PFSK-1 (cell line): ENCODE measurements at regions not wholly inside any gene's neighbourhood (a gene's known extent, or its start where the extent isn't known, plus 50 kb on each side); places are given as distances from the start of the nearest gene placed in this dataset.

Source experiments
- POLR2AphosphoS5 ChIP-seq: IDR thresholded peaks from 2 replicates; pipeline ENCODE4 v1.6.1; 2012; ENCODE audit warnings: low read depth, mild to moderate bottlenecking, control low read depth, low read length, moderate library complexity
- SIN3A ChIP-seq: IDR thresholded peaks from 2 replicates; pipeline ENCODE4 v1.6.1; 2012; ENCODE audit warnings: mild to moderate bottlenecking, low read length, moderate library complexity, borderline replicate concordance; ENCODE audit not compliant: insufficient read depth
- TAF1 ChIP-seq: IDR thresholded peaks from 2 replicates; pipeline ENCODE4 v1.6.1; 2012; ENCODE audit warnings: low read length, control low read depth, borderline replicate concordance; ENCODE audit not compliant: insufficient read depth
- TF ChIP-seq, protein P1 (sequence below), 2 experiments: IDR thresholded peaks; 2 replicates each; pipeline versions ENCODE4 v1.6.1 to v1.8.0; 2011 to 2012; ENCODE audit warnings: low read depth in 2 of 2, low read length in 2 of 2, control low read depth in 1 of 2, inconsistent platforms in 1 of 2, mild to moderate bottlenecking in 1 of 2, moderate library complexity in 1 of 2; ENCODE audit not compliant: insufficient read depth in 1 of 2

DNA sequence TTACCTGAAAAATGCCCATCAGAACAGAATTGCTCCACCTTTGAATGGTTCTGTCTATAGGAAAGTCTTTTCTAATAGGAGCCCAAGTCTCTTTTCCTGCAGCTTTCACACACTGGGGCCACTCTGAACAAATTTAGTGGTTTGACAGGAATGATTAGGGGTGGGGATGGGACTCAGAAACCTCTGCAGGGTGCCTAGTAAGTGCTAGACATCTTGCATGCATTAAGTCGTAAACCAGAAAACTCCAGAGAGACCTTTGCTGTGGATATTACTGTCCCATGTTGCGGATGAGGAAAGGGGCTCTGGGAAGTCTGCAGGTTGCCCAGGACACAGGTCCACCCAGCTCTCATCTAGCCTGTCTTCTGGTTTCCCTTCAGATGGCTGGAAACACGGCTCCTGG lies 189.7 kb downstream of the OPA1 start:
- TF ChIP-seq POLR2AphosphoS5: no peak
- TF ChIP-seq, protein P1, sequence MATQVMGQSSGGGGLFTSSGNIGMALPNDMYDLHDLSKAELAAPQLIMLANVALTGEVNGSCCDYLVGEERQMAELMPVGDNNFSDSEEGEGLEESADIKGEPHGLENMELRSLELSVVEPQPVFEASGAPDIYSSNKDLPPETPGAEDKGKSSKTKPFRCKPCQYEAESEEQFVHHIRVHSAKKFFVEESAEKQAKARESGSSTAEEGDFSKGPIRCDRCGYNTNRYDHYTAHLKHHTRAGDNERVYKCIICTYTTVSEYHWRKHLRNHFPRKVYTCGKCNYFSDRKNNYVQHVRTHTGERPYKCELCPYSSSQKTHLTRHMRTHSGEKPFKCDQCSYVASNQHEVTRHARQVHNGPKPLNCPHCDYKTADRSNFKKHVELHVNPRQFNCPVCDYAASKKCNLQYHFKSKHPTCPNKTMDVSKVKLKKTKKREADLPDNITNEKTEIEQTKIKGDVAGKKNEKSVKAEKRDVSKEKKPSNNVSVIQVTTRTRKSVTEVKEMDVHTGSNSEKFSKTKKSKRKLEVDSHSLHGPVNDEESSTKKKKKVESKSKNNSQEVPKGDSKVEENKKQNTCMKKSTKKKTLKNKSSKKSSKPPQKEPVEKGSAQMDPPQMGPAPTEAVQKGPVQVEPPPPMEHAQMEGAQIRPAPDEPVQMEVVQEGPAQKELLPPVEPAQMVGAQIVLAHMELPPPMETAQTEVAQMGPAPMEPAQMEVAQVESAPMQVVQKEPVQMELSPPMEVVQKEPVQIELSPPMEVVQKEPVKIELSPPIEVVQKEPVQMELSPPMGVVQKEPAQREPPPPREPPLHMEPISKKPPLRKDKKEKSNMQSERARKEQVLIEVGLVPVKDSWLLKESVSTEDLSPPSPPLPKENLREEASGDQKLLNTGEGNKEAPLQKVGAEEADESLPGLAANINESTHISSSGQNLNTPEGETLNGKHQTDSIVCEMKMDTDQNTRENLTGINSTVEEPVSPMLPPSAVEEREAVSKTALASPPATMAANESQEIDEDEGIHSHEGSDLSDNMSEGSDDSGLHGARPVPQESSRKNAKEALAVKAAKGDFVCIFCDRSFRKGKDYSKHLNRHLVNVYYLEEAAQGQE (IDR thresholded peaks at IDR 0.05; ENCODE audit: insufficient read depth in 1 of 2, low read depth in 2 of 2, low read length in 2 of 2): no peak
- TF ChIP-seq TAF1: no peak
- TF ChIP-seq SIN3A: no peak
